ENCODE measurements at regions not wholly inside any gene's neighbourhood (a gene's known extent, or its start where the extent isn't known, plus 50 kb on each side); places are given as distances from the start of the nearest gene placed in this dataset.
A peak's percentile ranks its signal among the peaks of the same experiment; 100 is the strongest.

DNA sequence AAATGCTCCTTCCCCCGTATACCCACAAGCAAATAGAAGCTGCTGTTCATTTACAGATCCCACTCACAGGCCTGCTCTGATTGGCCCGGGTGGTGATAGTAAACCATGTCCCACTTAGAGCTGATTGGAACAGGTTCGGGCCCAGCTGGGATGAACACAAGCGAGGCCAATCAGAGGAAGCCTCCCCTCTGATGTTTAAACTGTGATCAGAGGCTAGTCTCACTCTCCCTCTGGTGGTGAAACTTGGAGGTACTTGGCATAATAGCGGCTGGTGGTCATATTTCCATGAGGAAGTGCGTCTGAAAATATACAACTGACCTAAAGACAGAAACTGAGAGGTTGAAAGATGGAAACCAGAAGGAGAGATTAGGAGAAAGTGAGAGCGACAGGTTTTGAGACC, 51.5 kb upstream of the TRPC3 start (continued):
- peak; percentile 87 for TF ChIP-seq SP1 (IDR thresholded peaks at IDR 0.05; ENCODE audit: low read depth, low read length)
- TF ChIP-seq EP300 (IDR thresholded peaks at IDR 0.05; ENCODE audit: borderline replicate concordance in 1 of 2, low read depth in 2 of 2, low read length in 2 of 2): no peak
- TF ChIP-seq CREB1 (IDR thresholded peaks at IDR 0.05): no peak
- peak; percentile 64 to 70 for TF ChIP-seq RAD21 (IDR thresholded peaks at IDR 0.05 in 1 of 2, conservative IDR thresholded peaks at IDR 0.05 in 1 of 2; ENCODE audit: low read depth in 2 of 2, low read length in 2 of 2)
- no peak for TF ChIP-seq FOSL1 (IDR thresholded peaks at IDR 0.05; ENCODE audit: insufficient read depth, low read depth, low read length)
- TF ChIP-seq RFX5 (IDR thresholded peaks at IDR 0.05; ENCODE audit: borderline replicate concordance, low read depth, low read length): no peak
- peak; percentile 25; the same call in 1 of the 2 replicates for TF ChIP-seq SP2 (IDR thresholded peaks at IDR 0.05; ENCODE audit: low read length)
- TF ChIP-seq CHD2 (IDR thresholded peaks at IDR 0.05; ENCODE audit: low read length): peak; percentile 63

Measured in H1 (cell line).